ENCODE measurements at regions not wholly inside any gene's neighbourhood (a gene's known extent, or its start where the extent isn't known, plus 50 kb on each side); places are given as distances from the start of the nearest gene placed in this dataset.

- H3K27ac ChIP-seq = no peak overlapping the region
- no peaks in the 10 kb centered on the region for H3K9me3 ChIP-seq
- H3K36me3 ChIP-seq = no peaks in the 10 kb centered on the region
- 93 to 100% methylated on average over 2 of the region's 2 CpGs for WGBS, 2 donors
- H3K27me3 ChIP-seq = no peaks in the 10 kb centered on the region
- no peak for DNase-seq
- intact Hi-C loops (cut with DNase I) = no loop called here
- H3K4me1 ChIP-seq = peaks cover 13 to 17% of the 10 kb centered on the region in 2 donors
- H3K4me3 ChIP-seq (replicated peaks in 1 of 3) = no peak overlapping the region
- no peak for TF ChIP-seq POLR2A (IDR thresholded peaks at IDR 0.05)
- TF ChIP-seq, protein P1, sequence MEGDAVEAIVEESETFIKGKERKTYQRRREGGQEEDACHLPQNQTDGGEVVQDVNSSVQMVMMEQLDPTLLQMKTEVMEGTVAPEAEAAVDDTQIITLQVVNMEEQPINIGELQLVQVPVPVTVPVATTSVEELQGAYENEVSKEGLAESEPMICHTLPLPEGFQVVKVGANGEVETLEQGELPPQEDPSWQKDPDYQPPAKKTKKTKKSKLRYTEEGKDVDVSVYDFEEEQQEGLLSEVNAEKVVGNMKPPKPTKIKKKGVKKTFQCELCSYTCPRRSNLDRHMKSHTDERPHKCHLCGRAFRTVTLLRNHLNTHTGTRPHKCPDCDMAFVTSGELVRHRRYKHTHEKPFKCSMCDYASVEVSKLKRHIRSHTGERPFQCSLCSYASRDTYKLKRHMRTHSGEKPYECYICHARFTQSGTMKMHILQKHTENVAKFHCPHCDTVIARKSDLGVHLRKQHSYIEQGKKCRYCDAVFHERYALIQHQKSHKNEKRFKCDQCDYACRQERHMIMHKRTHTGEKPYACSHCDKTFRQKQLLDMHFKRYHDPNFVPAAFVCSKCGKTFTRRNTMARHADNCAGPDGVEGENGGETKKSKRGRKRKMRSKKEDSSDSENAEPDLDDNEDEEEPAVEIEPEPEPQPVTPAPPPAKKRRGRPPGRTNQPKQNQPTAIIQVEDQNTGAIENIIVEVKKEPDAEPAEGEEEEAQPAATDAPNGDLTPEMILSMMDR (IDR thresholded peaks at IDR 0.05) = no peak
Observed at GRCh38 chr12:75701859-75702258, 190.4 kb upstream of the KRR1 start.

- no peaks in the 10 kb centered on the region for H3K27me3 ChIP-seq
- H3K4me3 ChIP-seq (replicated peaks in 1 of 3) = no peak overlapping the region
- H3K36me3 ChIP-seq = no peaks in the 10 kb centered on the region
- WGBS, 2 donors = 66 to 74% methylated on average over 7 of the region's 7 CpGs
- intact Hi-C loops (cut with DNase I) = no loop called here
- DNase-seq = no peak
- no peaks in the 10 kb centered on the region for H3K9me3 ChIP-seq
- H3K4me1 ChIP-seq = peaks cover 6% of the 10 kb centered on the region in 2 donors
- TF ChIP-seq POLR2A (IDR thresholded peaks at IDR 0.05) = no peak
- TF ChIP-seq, protein P1 (IDR thresholded peaks at IDR 0.05) = no peak
- no peak overlapping the region for H3K27ac ChIP-seq
Observed at GRCh38 chr12:75699728-75700496, 188.5 kb upstream of the KRR1 start.

DNA sequence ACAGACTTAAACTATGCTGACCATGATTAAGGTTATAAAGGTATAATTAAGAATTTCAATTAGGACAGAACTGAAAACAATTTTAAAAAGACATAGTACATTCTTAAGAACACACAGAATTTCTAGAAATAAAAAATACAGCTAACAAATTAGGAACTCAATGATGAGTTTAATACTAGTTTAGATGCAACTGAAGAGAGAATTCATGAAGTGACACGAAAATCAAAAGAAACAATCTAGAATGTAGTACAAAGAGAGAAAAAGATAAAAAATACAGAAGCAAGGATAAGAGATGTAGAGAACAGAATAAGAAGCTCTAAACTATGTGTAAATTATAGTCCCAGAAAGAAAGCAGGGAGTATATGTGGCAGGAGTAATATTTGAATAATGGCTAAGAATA lies 187.8 kb upstream of the KRR1 start:
- Histone ChIP-seq H3K36me3 (no peaks in the 10 kb centered on the region), H3K9me3 (no peaks in the 10 kb centered on the region), H3K4me1 (peaks cover 6% of the 10 kb centered on the region in 2 donors), H3K4me3 (replicated peaks in 1 of 3) (no peak overlapping the region), H3K27me3 (no peaks in the 10 kb centered on the region), H3K27ac (no peak overlapping the region)
- TF ChIP-seq, protein P1 (IDR thresholded peaks at IDR 0.05) = no peak
- TF ChIP-seq POLR2A (IDR thresholded peaks at IDR 0.05) = no peak
- intact Hi-C loops (cut with DNase I) = no loop called here
- DNase-seq = no peak
- WGBS, 2 donors = 87 to 98% methylated on average over 1 of the region's 1 CpG

DNA sequence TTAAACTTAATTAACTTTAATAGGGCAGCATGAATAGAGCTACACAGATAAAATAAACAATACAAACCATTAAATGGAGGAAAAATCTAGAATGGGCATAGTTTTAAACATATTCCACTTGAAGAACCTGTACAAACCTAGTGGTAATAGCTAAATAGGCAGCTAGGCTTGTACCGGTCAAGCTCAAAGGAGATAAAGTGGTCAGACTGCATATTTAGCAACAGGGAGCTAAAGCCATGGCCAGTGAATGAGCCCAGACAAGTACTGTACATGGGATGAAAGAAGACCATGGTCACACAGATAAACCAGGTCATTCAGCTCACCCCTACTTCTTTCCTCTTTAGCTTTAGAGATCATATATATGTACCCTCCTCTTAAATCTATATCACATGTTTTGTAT lies 186.6 kb upstream of the KRR1 start:
- Histone ChIP-seq H3K36me3 (no peaks in the 10 kb centered on the region), H3K4me1 (peaks cover 6% of the 10 kb centered on the region in 2 donors), H3K9me3 (no peaks in the 10 kb centered on the region), H3K4me3 (replicated peaks in 1 of 3) (no peak overlapping the region), H3K27ac (no peak overlapping the region), H3K27me3 (no peaks in the 10 kb centered on the region)
- TF ChIP-seq POLR2A (IDR thresholded peaks at IDR 0.05) = no peak
- TF ChIP-seq, protein P1 (IDR thresholded peaks at IDR 0.05) = peak in 4 of 6 experiments; percentile 23 to 55 (median 35)
- intact Hi-C loops (cut with DNase I) = no loop called here
- WGBS, 2 donors = 30 to 39% methylated on average over 1 of the region's 1 CpG
- DNase-seq = peak; percentile 25 to 41

GRCh38 chr12:75695926-75696325 lies 184.5 kb upstream of the KRR1 start:
- WGBS, 2 donors = 73 to 85% methylated on average over 4 of the region's 4 CpGs
- intact Hi-C loops (cut with DNase I) = no loop called here
- Histone ChIP-seq H3K27me3 (no peaks in the 10 kb centered on the region), H3K36me3 (no peaks in the 10 kb centered on the region), H3K4me1 (peaks cover 6% of the 10 kb centered on the region in 2 donors), H3K27ac (no peak overlapping the region), H3K4me3 (replicated peaks in 1 of 3) (no peak overlapping the region), H3K9me3 (no peaks in the 10 kb centered on the region)
- no peak for DNase-seq
- TF ChIP-seq POLR2A (IDR thresholded peaks at IDR 0.05) = no peak
- TF ChIP-seq, protein P1 (IDR thresholded peaks at IDR 0.05) = no peak

Measured in thyroid gland (tissue), 4 donors.